Dendritic cell treated with granulocyte-macrophage colony-stimulating factor and Interleukin-4, amounts not matched to agents 40 ng/mL and 50 ng/mL, for 4 days (primary cell): ENCODE measurements at regions not wholly inside any gene's neighbourhood (a gene's known extent, or its start where the extent isn't known, plus 50 kb on each side); places are given as distances from the start of the nearest gene placed in this dataset.

Experiments
- H3K27ac Mint-ChIP-seq: one replicate; pipeline ENCODE4 v1.8.0; 2022; ENCODE audit warnings: mild to moderate bottlenecking, mixed read lengths
- H3K27me3 Mint-ChIP-seq: one replicate; pipeline ENCODE4 v1.8.0; 2022; ENCODE audit warnings: mild to moderate bottlenecking, mixed read lengths
- H3K36me3 Mint-ChIP-seq: one replicate; pipeline ENCODE4 v1.8.0; 2022; ENCODE audit warnings: low read depth, mixed read lengths
- H3K4me1 Mint-ChIP-seq: one replicate; pipeline ENCODE4 v1.8.0; 2022; ENCODE audit warnings: low read depth, mixed read lengths
- H3K4me3 Mint-ChIP-seq: one replicate; pipeline ENCODE4 v1.8.0; 2022; ENCODE audit warnings: mild to moderate bottlenecking, moderate library complexity, mixed read lengths
- H3K9me3 Mint-ChIP-seq: one replicate; pipeline ENCODE4 v1.8.0; 2022; ENCODE audit warnings: mixed read lengths
- intact Hi-C: fragments of 100-400 bp; cut with micrococcal nuclease; formaldehyde crosslinking; loops from one replicate; pipeline ENCODE4 v1.15.0; 2022

- H3K4me1 Mint-ChIP-seq, result peaks cover 10% of the 10 kb centered on the region
- intact Hi-C loops, result no loop called here
- H3K27ac Mint-ChIP-seq, result no peak overlapping the region
- peaks cover 10% of the 10 kb centered on the region for H3K27me3 Mint-ChIP-seq
- H3K36me3 Mint-ChIP-seq, result no peaks in the 10 kb centered on the region
- H3K4me3 Mint-ChIP-seq, result no peak overlapping the region
- H3K9me3 Mint-ChIP-seq, result no peaks in the 10 kb centered on the region
Measured at GRCh38 chr3:107242579-107242978, 134.7 kb upstream of the CCDC54 start.

GRCh38 chr3:107247116-107247515 is 130.1 kb upstream of the CCDC54 start:
- no peak overlapping the region for H3K4me3 Mint-ChIP-seq
- intact Hi-C loops, result no loop called here
- no peaks in the 10 kb centered on the region for H3K4me1 Mint-ChIP-seq
- no peaks in the 10 kb centered on the region for H3K9me3 Mint-ChIP-seq
- no peak overlapping the region for H3K27ac Mint-ChIP-seq
- H3K27me3 Mint-ChIP-seq, result no peaks in the 10 kb centered on the region
- no peaks in the 10 kb centered on the region for H3K36me3 Mint-ChIP-seq

- no peaks in the 10 kb centered on the region for H3K27me3 Mint-ChIP-seq
- no peak overlapping the region for H3K4me3 Mint-ChIP-seq
- intact Hi-C loops, result no loop called here
- H3K36me3 Mint-ChIP-seq, result no peaks in the 10 kb centered on the region
- H3K27ac Mint-ChIP-seq, result no peak overlapping the region
- H3K9me3 Mint-ChIP-seq, result no peaks in the 10 kb centered on the region
- no peaks in the 10 kb centered on the region for H3K4me1 Mint-ChIP-seq
Measured at GRCh38 chr3:107249132-107249531, 128.1 kb upstream of the CCDC54 start.

GRCh38 chr3:107250221-107250620 is 127.0 kb upstream of the CCDC54 start:
- Mint-ChIP-seq H3K27me3 (no peaks in the 10 kb centered on the region), H3K4me1 (no peaks in the 10 kb centered on the region), H3K4me3 (no peak overlapping the region), H3K36me3 (no peaks in the 10 kb centered on the region), H3K27ac (no peak overlapping the region), H3K9me3 (no peaks in the 10 kb centered on the region)
- intact Hi-C loops, result no loop called here

GRCh38 chr3:107251819-107252218 is 125.4 kb upstream of the CCDC54 start:
- intact Hi-C loops, result no loop called here
- no peaks in the 10 kb centered on the region for H3K36me3 Mint-ChIP-seq
- no peak overlapping the region for H3K4me3 Mint-ChIP-seq
- H3K27me3 Mint-ChIP-seq, result no peaks in the 10 kb centered on the region
- no peaks in the 10 kb centered on the region for H3K4me1 Mint-ChIP-seq
- H3K27ac Mint-ChIP-seq, result no peak overlapping the region
- no peaks in the 10 kb centered on the region for H3K9me3 Mint-ChIP-seq

- Mint-ChIP-seq H3K9me3 (no peaks in the 10 kb centered on the region), H3K27ac (no peak overlapping the region), H3K36me3 (no peaks in the 10 kb centered on the region), H3K4me1 (no peaks in the 10 kb centered on the region), H3K27me3 (peaks cover 2% of the 10 kb centered on the region), H3K4me3 (no peak overlapping the region)
- intact Hi-C loops, result no loop called here
Measured at GRCh38 chr3:107256963-107257362, 120.3 kb upstream of the CCDC54 start.

GRCh38 chr3:107258300-107258699 is 118.9 kb upstream of the CCDC54 start:
- Mint-ChIP-seq H3K36me3 (no peaks in the 10 kb centered on the region), H3K27ac (no peak overlapping the region), H3K27me3 (peaks cover 2% of the 10 kb centered on the region), H3K9me3 (no peaks in the 10 kb centered on the region), H3K4me3 (no peak overlapping the region), H3K4me1 (peaks cover 2% of the 10 kb centered on the region)
- intact Hi-C loops, result no loop called here

- no peaks in the 10 kb centered on the region for H3K36me3 Mint-ChIP-seq
- peaks cover 2% of the 10 kb centered on the region for H3K27me3 Mint-ChIP-seq
- no peak overlapping the region for H3K27ac Mint-ChIP-seq
- H3K9me3 Mint-ChIP-seq, result no peaks in the 10 kb centered on the region
- peaks cover 7% of the 10 kb centered on the region for H3K4me1 Mint-ChIP-seq
- intact Hi-C loops, result no loop called here
- H3K4me3 Mint-ChIP-seq, result no peak overlapping the region
Measured at GRCh38 chr3:107260207-107260606, 117.0 kb upstream of the CCDC54 start.

GRCh38 chr3:107263269-107264021 is 113.8 kb upstream of the CCDC54 start:
- peaks cover 7% of the 10 kb centered on the region for H3K4me1 Mint-ChIP-seq
- no peak overlapping the region for H3K27ac Mint-ChIP-seq
- peaks cover 2% of the 10 kb centered on the region for H3K27me3 Mint-ChIP-seq
- intact Hi-C loops, result no loop called here
- H3K4me3 Mint-ChIP-seq, result no peak overlapping the region
- H3K36me3 Mint-ChIP-seq, result no peaks in the 10 kb centered on the region
- no peaks in the 10 kb centered on the region for H3K9me3 Mint-ChIP-seq

- Mint-ChIP-seq H3K27me3 (peaks cover 2% of the 10 kb centered on the region), H3K4me1 (peaks cover 7% of the 10 kb centered on the region), H3K9me3 (no peaks in the 10 kb centered on the region), H3K36me3 (no peaks in the 10 kb centered on the region), H3K27ac (no peak overlapping the region), H3K4me3 (no peak overlapping the region)
- intact Hi-C loops, result no loop called here
Measured at GRCh38 chr3:107264888-107265287, 112.4 kb upstream of the CCDC54 start.

GRCh38 chr3:107265526-107265925 is 111.7 kb upstream of the CCDC54 start:
- intact Hi-C loops, result no loop called here
- Mint-ChIP-seq H3K27ac (no peak overlapping the region), H3K4me3 (no peak overlapping the region), H3K27me3 (peaks cover 2% of the 10 kb centered on the region), H3K9me3 (no peaks in the 10 kb centered on the region), H3K36me3 (no peaks in the 10 kb centered on the region), H3K4me1 (peaks cover 7% of the 10 kb centered on the region)

GRCh38 chr3:107268469-107268868 is 108.8 kb upstream of the CCDC54 start:
- Mint-ChIP-seq H3K27ac (no peak overlapping the region), H3K36me3 (no peaks in the 10 kb centered on the region), H3K4me1 (peaks cover 4% of the 10 kb centered on the region), H3K9me3 (no peaks in the 10 kb centered on the region), H3K27me3 (no peaks in the 10 kb centered on the region), H3K4me3 (no peak overlapping the region)
- intact Hi-C loops, result no loop called here

GRCh38 chr3:107269136-107269535 is 108.1 kb upstream of the CCDC54 start:
- Mint-ChIP-seq H3K4me3 (no peak overlapping the region), H3K36me3 (no peaks in the 10 kb centered on the region), H3K27ac (no peak overlapping the region), H3K27me3 (no peaks in the 10 kb centered on the region), H3K9me3 (no peaks in the 10 kb centered on the region), H3K4me1 (no peaks in the 10 kb centered on the region)
- intact Hi-C loops, result no loop called here

- H3K4me1 Mint-ChIP-seq, result no peaks in the 10 kb centered on the region
- no peak overlapping the region for H3K4me3 Mint-ChIP-seq
- no peaks in the 10 kb centered on the region for H3K27me3 Mint-ChIP-seq
- no peaks in the 10 kb centered on the region for H3K36me3 Mint-ChIP-seq
- intact Hi-C loops, result loop anchor here (1.0 to 2.0 kb wide), 2 partner anchors 149 to 271 kb away; no protein-coding TSS in a partner anchor
- H3K9me3 Mint-ChIP-seq, result no peaks in the 10 kb centered on the region
- no peak overlapping the region for H3K27ac Mint-ChIP-seq
Measured at GRCh38 chr3:107271787-107272387, 105.4 kb upstream of the CCDC54 start.

GRCh38 chr3:107272471-107272870 is 104.8 kb upstream of the CCDC54 start:
- Mint-ChIP-seq H3K27me3 (no peaks in the 10 kb centered on the region), H3K4me3 (no peak overlapping the region), H3K9me3 (no peaks in the 10 kb centered on the region), H3K36me3 (no peaks in the 10 kb centered on the region), H3K27ac (no peak overlapping the region), H3K4me1 (no peaks in the 10 kb centered on the region)
- intact Hi-C loops, result loop anchor here (2.0 kb wide), 1 partner anchor 270 kb away; no protein-coding TSS in a partner anchor
